H9 (cell line): ENCODE measurements at regions not wholly inside any gene's neighbourhood (a gene's known extent, or its start where the extent isn't known, plus 50 kb on each side); places are given as distances from the start of the nearest gene placed in this dataset.

Experiments
- DNase-seq: peaks from one replicate; pipeline ENCODE4 v3.0.0-alpha.2; 2017
- H2AFZ ChIP-seq: one replicate; pipeline ENCODE4 v1.6.1; 2013; ENCODE audit warnings: mild to moderate bottlenecking, low read length, control low read depth, moderate library complexity
- H2AK5ac ChIP-seq: 2 replicates; pipeline ENCODE4 v1.6.1; 2013; ENCODE audit warnings: low read length, control low read depth, mixed read lengths; ENCODE audit not compliant: insufficient read length
- H2BK120ac ChIP-seq: one replicate; pipeline ENCODE4 v1.6.1; 2013; ENCODE audit warnings: low read depth, mild to moderate bottlenecking, low read length, control low read depth, inconsistent platforms; ENCODE audit not compliant: poor library complexity, severe bottlenecking
- H2BK12ac ChIP-seq: 2 replicates; pipeline ENCODE4 v1.6.1; 2013; ENCODE audit warnings: low read length, control low read depth, mixed read lengths, low read depth; ENCODE audit not compliant: insufficient read length
- H2BK15ac ChIP-seq: 2 replicates; pipeline ENCODE4 v1.6.1; 2013; ENCODE audit warnings: low read depth, low read length, control low read depth
- H2BK20ac ChIP-seq: one replicate; pipeline ENCODE4 v1.6.1; 2013; ENCODE audit warnings: low read depth, mild to moderate bottlenecking, low read length, control low read depth, inconsistent platforms; ENCODE audit not compliant: poor library complexity, severe bottlenecking
- H2BK5ac ChIP-seq: 2 replicates; pipeline ENCODE4 v1.6.1; 2013; ENCODE audit warnings: low read length, control low read depth, mixed read lengths; ENCODE audit not compliant: insufficient read length
- H3K14ac ChIP-seq: 2 replicates; pipeline ENCODE4 v1.6.1; 2013; ENCODE audit warnings: low read length, control low read depth; ENCODE audit not compliant: insufficient read depth
- H3K18ac ChIP-seq: 2 replicates; pipeline ENCODE4 v1.6.1; 2013; ENCODE audit warnings: low read depth, mild to moderate bottlenecking, mixed read lengths, low read length, control low read depth; ENCODE audit not compliant: insufficient read length
- H3K23ac ChIP-seq: 2 replicates; pipeline ENCODE4 v1.6.1; 2013; ENCODE audit warnings: low read length, control low read depth, mixed read lengths, low read depth; ENCODE audit not compliant: insufficient read length
- H3K23me2 ChIP-seq: 2 replicates; pipeline ENCODE4 v1.6.1; 2013; ENCODE audit warnings: low read depth, mild to moderate bottlenecking, mixed read lengths, low read length, control low read depth; ENCODE audit not compliant: insufficient read length, poor library complexity, severe bottlenecking
- H3K27ac ChIP-seq: 2 replicates; pipeline ENCODE4 v1.5.1; 2013; ENCODE audit warnings: low read length, control low read depth, mixed read lengths, low read depth; ENCODE audit not compliant: insufficient read length
- H3K27me3 ChIP-seq: 2 replicates; pipeline ENCODE4 v1.6.1; 2013; ENCODE audit warnings: low read length, control low read depth, inconsistent platforms; ENCODE audit not compliant: insufficient read depth
- H3K4ac ChIP-seq: 2 replicates; pipeline ENCODE4 v1.6.1; 2013; ENCODE audit warnings: low read depth, mild to moderate bottlenecking, control low read depth, inconsistent platforms, low read length, moderate library complexity
- H3K4me1 ChIP-seq: 2 replicates; pipeline ENCODE4 v1.6.1; 2013; ENCODE audit warnings: low read length, control low read depth, inconsistent platforms; ENCODE audit not compliant: insufficient read depth
- H3K4me2 ChIP-seq: 2 replicates; pipeline ENCODE4 v1.6.1; 2013; ENCODE audit warnings: low read length, control low read depth, mixed read lengths; ENCODE audit not compliant: insufficient read length, insufficient read depth
- H3K56ac ChIP-seq: 2 replicates; pipeline ENCODE4 v1.6.1; 2013; ENCODE audit warnings: low read depth, mild to moderate bottlenecking, mixed read lengths, low read length, control low read depth; ENCODE audit not compliant: insufficient read length
- H3K79me1 ChIP-seq: 2 replicates; pipeline ENCODE4 v1.6.1; 2013; ENCODE audit warnings: low read depth, mild to moderate bottlenecking, moderate library complexity, low read length, control low read depth, inconsistent platforms; ENCODE audit not compliant: insufficient read depth, poor library complexity, severe bottlenecking
- H3K79me2 ChIP-seq: 2 replicates; pipeline ENCODE4 v1.6.1; 2013; ENCODE audit warnings: low read length, control low read depth, inconsistent platforms; ENCODE audit not compliant: insufficient read depth
- H3K9ac ChIP-seq: 2 replicates; pipeline ENCODE4 v1.6.1; 2013; ENCODE audit warnings: low read length, control low read depth, mixed read lengths; ENCODE audit not compliant: insufficient read length; ENCODE audit errors: extremely low read depth
- H3K9me3 ChIP-seq: one replicate; pipeline ENCODE4 v1.6.1; 2013; ENCODE audit warnings: low read depth, low read length, inconsistent platforms; ENCODE audit not compliant: control insufficient read depth
- H3T11ph ChIP-seq: one replicate; pipeline ENCODE4 v1.6.1; 2013; ENCODE audit warnings: mild to moderate bottlenecking, low read length, control low read depth, inconsistent platforms
- H4K20me1 ChIP-seq: one replicate; pipeline ENCODE4 v1.6.1; 2013; ENCODE audit not compliant: control insufficient read depth, insufficient read length, insufficient read depth
- H4K5ac ChIP-seq: 2 replicates; pipeline ENCODE4 v1.6.1; 2013; ENCODE audit warnings: low read depth, mild to moderate bottlenecking, mixed read lengths, low read length, control low read depth; ENCODE audit not compliant: insufficient read length
- H4K8ac ChIP-seq: replicated peaks from 2 replicates; pipeline ENCODE4 v1.6.1; 2013; ENCODE audit warnings: low read length, control low read depth, mixed read lengths, low read depth; ENCODE audit not compliant: insufficient read length
- H4K91ac ChIP-seq: 2 replicates; pipeline ENCODE4 v1.6.1; 2013; ENCODE audit warnings: low read depth, mild to moderate bottlenecking, moderate library complexity, mixed read lengths, low read length, control low read depth; ENCODE audit not compliant: insufficient read length
- H3K27ac Mint-ChIP-seq, 3 experiments: 2 replicates in 2 of 3; 3 replicates in 1 of 3; pipeline ENCODE4 v1.8.0; 2020 to 2021; ENCODE audit warnings: mixed read lengths in 3 of 3, mild to moderate bottlenecking in 1 of 3, moderate library complexity in 1 of 3
- H3K27me3 Mint-ChIP-seq: 2 replicates; pipeline ENCODE4 v1.8.0; 2021; ENCODE audit warnings: low read depth, mild to moderate bottlenecking, moderate library complexity, mixed read lengths
- H3K36me3 Mint-ChIP-seq, 3 experiments: 2 replicates in 2 of 3; 3 replicates in 1 of 3; pipeline ENCODE4 v1.8.0; 2020 to 2021; ENCODE audit warnings: low read depth in 3 of 3, mixed read lengths in 3 of 3; ENCODE audit not compliant: insufficient read depth in 1 of 3
- H3K4me1 Mint-ChIP-seq, 2 experiments: 2 replicates each; pipeline ENCODE4 v1.8.0; 2020; ENCODE audit warnings: mixed read lengths in 2 of 2
- H3K4me3 Mint-ChIP-seq, 2 experiments: 2 replicates in 1 of 2; 3 replicates in 1 of 2; pipeline ENCODE4 v1.8.0; 2020 to 2021; ENCODE audit warnings: mild to moderate bottlenecking in 2 of 2, mixed read lengths in 2 of 2, moderate library complexity in 1 of 2
- H3K9me3 Mint-ChIP-seq, 2 experiments: 2 replicates in 1 of 2; 3 replicates in 1 of 2; pipeline ENCODE4 v1.8.0; 2020; ENCODE audit warnings: mild to moderate bottlenecking in 2 of 2, mixed read lengths in 2 of 2, moderate library complexity in 1 of 2
- WGBS: extraction: QIAGEN DNeasy Blood & Tissue Kit; methylation state at CpG from one replicate; pipeline ENCODE4 v1.1.7; 2013; ENCODE audit warnings: missing lambda C conversion rate, low lambda C conversion rate, mixed read lengths; ENCODE audit not compliant: insufficient read length; ENCODE audit errors: extremely low coverage; 5-methylcytosine and 5-hydroxymethylcytosine counted together
- TF ChIP-seq, protein P1 (sequence below): fragments of 200-600 bp; sonication (generic); conservative IDR thresholded peaks from 3 replicates; pipeline ENCODE4 v1.8.0; 2021; ENCODE audit warnings: antibody characterized with exemption, mild to moderate bottlenecking

DNA sequence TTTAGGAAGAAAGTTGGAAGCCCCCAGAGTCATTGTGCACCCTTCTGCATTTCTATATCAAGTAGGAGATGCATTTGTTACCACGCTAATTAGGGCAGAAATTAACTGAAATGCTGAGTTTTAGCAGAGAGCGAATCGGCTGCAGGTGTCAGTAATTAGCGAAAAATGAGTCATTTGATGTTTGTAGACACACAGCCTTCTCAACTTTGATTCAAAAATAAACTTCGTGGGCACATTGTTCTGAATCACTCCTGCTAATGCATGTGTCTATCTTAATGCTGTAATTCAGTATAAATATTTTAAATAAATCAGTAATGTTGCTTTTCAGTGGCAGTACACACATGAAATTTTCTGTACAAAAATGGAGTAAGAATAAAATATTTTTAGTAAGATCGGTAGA is 109.5 kb upstream of the CARD11 start:
- Histone ChIP-seq H3K18ac (no peak overlapping the region), H3K4me2 (no peak overlapping the region), H2BK15ac (no peak overlapping the region), H4K91ac (no peak overlapping the region), H3K23ac (no peak overlapping the region), H3K4me1 (no peaks in the 10 kb centered on the region), H3K27ac (no peak overlapping the region), H3K9ac (no peak overlapping the region), H3K4ac (no peak overlapping the region), H2AFZ (no peak overlapping the region), H2BK20ac (no peak overlapping the region), H3K9me3 (no peaks in the 10 kb centered on the region), H2BK120ac (no peak overlapping the region), H3T11ph (no peak overlapping the region), H3K27me3 (no peaks in the 10 kb centered on the region), H3K56ac (no peak overlapping the region), H4K8ac (no peak overlapping the region), H4K5ac (no peak overlapping the region), H4K20me1 (no peaks in the 10 kb centered on the region), H3K79me2 (no peaks in the 10 kb centered on the region), H3K79me1 (no peaks in the 10 kb centered on the region), H3K23me2 (no peaks in the 10 kb centered on the region), H2BK5ac (no peak overlapping the region), H3K14ac (no peak overlapping the region), H2AK5ac (no peak overlapping the region), H2BK12ac (no peak overlapping the region)
- Mint-ChIP-seq H3K36me3 (no peaks in the 10 kb centered on the region; a peak in 1 of 7 replicates), H3K4me3 (no peak overlapping the region), H3K9me3 (peaks cover 4 to 7% of the 10 kb centered on the region in 2 experiments), H3K27ac (no peak overlapping the region), H3K4me1 (peaks cover 16 to 25% of the 10 kb centered on the region in 2 experiments), H3K27me3 (no peaks in the 10 kb centered on the region)
- no CpG with 5 or more reads among the region's 6 CpGs for WGBS
- no peak for DNase-seq
- TF ChIP-seq, protein P1, sequence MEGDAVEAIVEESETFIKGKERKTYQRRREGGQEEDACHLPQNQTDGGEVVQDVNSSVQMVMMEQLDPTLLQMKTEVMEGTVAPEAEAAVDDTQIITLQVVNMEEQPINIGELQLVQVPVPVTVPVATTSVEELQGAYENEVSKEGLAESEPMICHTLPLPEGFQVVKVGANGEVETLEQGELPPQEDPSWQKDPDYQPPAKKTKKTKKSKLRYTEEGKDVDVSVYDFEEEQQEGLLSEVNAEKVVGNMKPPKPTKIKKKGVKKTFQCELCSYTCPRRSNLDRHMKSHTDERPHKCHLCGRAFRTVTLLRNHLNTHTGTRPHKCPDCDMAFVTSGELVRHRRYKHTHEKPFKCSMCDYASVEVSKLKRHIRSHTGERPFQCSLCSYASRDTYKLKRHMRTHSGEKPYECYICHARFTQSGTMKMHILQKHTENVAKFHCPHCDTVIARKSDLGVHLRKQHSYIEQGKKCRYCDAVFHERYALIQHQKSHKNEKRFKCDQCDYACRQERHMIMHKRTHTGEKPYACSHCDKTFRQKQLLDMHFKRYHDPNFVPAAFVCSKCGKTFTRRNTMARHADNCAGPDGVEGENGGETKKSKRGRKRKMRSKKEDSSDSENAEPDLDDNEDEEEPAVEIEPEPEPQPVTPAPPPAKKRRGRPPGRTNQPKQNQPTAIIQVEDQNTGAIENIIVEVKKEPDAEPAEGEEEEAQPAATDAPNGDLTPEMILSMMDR = no peak
